Fibroblast of lung (primary cell): ENCODE measurements at regions not wholly inside any gene's neighbourhood (a gene's known extent, or its start where the extent isn't known, plus 50 kb on each side); places are given as distances from the start of the nearest gene placed in this dataset.

Source experiments
- EZH2 ChIP-seq: IDR thresholded peaks from 2 replicates; pipeline ENCODE4 v1.5.1; 2012; ENCODE audit warnings: low read length, control low read depth, mild to moderate bottlenecking; ENCODE audit errors: missing control alignments
- TF ChIP-seq, protein P1 (sequence below), 2 donors: IDR thresholded peaks in 1 of 2; conservative IDR thresholded peaks in 1 of 2; 1 replicate in 1 of 2; 2 replicates in 1 of 2; pipeline ENCODE4 v1.5.1; 2011 to 2012; ENCODE audit warnings: low read length in 2 of 2, control low read depth in 1 of 2, inconsistent platforms in 1 of 2, low read depth in 1 of 2, mild to moderate bottlenecking in 1 of 2

GRCh38 chr6:67068781-67069180, 1361.8 kb upstream of the EYS start:
- TF ChIP-seq, protein P1, sequence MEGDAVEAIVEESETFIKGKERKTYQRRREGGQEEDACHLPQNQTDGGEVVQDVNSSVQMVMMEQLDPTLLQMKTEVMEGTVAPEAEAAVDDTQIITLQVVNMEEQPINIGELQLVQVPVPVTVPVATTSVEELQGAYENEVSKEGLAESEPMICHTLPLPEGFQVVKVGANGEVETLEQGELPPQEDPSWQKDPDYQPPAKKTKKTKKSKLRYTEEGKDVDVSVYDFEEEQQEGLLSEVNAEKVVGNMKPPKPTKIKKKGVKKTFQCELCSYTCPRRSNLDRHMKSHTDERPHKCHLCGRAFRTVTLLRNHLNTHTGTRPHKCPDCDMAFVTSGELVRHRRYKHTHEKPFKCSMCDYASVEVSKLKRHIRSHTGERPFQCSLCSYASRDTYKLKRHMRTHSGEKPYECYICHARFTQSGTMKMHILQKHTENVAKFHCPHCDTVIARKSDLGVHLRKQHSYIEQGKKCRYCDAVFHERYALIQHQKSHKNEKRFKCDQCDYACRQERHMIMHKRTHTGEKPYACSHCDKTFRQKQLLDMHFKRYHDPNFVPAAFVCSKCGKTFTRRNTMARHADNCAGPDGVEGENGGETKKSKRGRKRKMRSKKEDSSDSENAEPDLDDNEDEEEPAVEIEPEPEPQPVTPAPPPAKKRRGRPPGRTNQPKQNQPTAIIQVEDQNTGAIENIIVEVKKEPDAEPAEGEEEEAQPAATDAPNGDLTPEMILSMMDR (conservative IDR thresholded peaks at IDR 0.05 in 1 of 2, IDR thresholded peaks at IDR 0.05 in 1 of 2; ENCODE audit: low read depth in 1 of 2, low read length in 2 of 2): no peak
- TF ChIP-seq EZH2: no peak
